GM12892 (cell line): ENCODE measurements at regions not wholly inside any gene's neighbourhood (a gene's known extent, or its start where the extent isn't known, plus 50 kb on each side); places are given as distances from the start of the nearest gene placed in this dataset.

Experiments
- POLR2A ChIP-seq: IDR thresholded peaks from 2 replicates; pipeline ENCODE4 v1.6.1; 2011; ENCODE audit warnings: low read depth, low read length, control low read depth
- POLR2AphosphoS5 ChIP-seq: IDR thresholded peaks from 2 replicates; pipeline ENCODE4 v1.6.1; 2011; ENCODE audit warnings: low read depth, low read length, control low read depth
- TAF1 ChIP-seq: IDR thresholded peaks from 2 replicates; pipeline ENCODE4 v1.6.1; 2011; ENCODE audit warnings: low read depth, mild to moderate bottlenecking, control low read depth, low read length, borderline replicate concordance

GRCh38 chr2:176537932-176538331 lies 268.7 kb downstream of the MTX2 start:
- TF ChIP-seq POLR2A, result no peak
- no peak for TF ChIP-seq TAF1
- TF ChIP-seq POLR2AphosphoS5, result no peak
